ENCODE measurements at regions not wholly inside any gene's neighbourhood (a gene's known extent, or its start where the extent isn't known, plus 50 kb on each side); places are given as distances from the start of the nearest gene placed in this dataset.
A peak's percentile ranks its signal among the peaks of the same experiment; 100 is the strongest.

DNA sequence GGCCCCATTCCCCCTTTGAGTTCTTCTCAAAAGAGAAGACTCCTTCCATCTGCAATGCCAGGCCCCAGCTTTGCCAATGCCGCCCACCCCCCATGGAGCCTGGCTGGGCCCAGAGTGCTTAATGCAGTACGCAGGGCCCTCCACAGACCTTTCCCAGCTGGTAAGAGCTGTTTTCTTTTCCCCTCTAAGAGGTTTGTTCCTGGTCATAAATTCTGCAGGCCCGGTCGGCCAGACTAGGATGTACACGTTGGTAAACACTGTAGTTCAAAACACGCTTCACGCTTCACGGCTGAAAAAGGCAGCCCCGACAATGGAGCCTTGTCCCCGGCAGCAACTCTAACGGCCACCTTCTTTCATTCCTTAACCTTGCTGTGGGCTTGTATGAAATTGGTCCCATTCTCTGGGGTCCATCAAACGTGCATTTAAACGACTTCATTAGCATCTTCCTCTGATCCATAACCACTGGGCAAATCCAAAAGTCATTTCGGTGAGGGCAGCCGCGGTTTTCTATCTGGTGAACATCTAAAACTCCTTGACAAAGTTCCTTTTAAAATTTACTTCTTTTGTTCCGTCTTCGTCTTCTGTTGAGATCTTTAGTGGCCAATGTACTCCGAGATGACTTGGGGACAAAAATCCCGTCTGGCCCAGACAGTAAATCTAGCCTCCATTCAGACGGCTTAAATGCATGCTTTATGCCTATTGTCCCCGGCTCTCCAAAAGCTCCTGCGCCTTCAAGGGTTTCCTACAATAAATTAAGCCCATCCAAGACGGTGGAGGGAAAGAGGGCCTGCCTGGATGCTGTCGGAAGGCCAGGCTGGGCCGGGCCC, 60.0 kb upstream of the MYEOV start:
- Mint-ChIP-seq H3K36me3 (ENCODE audit: low read depth) (no peaks in the 10 kb centered on the region), H3K4me1 (no peaks in the 10 kb centered on the region), H3K27ac (no peak overlapping the region), H3K9me3 (0 out of 3 replicates have a peak, but pooled peaks cover 2% of the 10 kb centered on the region), H3K4me3 (no peak overlapping the region), H3K27me3 (ENCODE audit: insufficient read depth, low read depth, poor library complexity) (peaks cover 3% of the 10 kb centered on the region)
- no peak overlapping the region for H3K4me2 ChIP-seq
- no peaks in the 10 kb centered on the region for H3K36me3 ChIP-seq (ENCODE audit: insufficient read depth)
- 0 out of 2 replicates have a peak overlapping the region, but pooled peaks have one; percentile 14 for H2AFZ ChIP-seq
- H3K4me1 ChIP-seq (ENCODE audit: insufficient read depth), result no peaks in the 10 kb centered on the region
- H3K79me2 ChIP-seq (replicated peaks; ENCODE audit: insufficient read depth), result no peaks in the 10 kb centered on the region
- no peak overlapping the region for H3K27ac ChIP-seq (ENCODE audit: low read depth)
- no peaks in the 10 kb centered on the region for H3K27me3 ChIP-seq (ENCODE audit: insufficient read depth)
- H3K4me3 ChIP-seq, result no peak overlapping the region
- TF ChIP-seq ZNF331 (CRISPR knock-in tag; IDR thresholded peaks at IDR 0.05; ENCODE audit: low read depth) (no peak), POLR2AphosphoS5 (IDR thresholded peaks at IDR 0.05; ENCODE audit: low read depth) (no peak), JUNB (IDR thresholded peaks at IDR 0.05; ENCODE audit: unreplicated experiment) (no peak), EZH2phosphoT487 (IDR thresholded peaks at IDR 0.05; ENCODE audit: unreplicated experiment) (no peak), ZNF114 (CRISPR knock-in tag; IDR thresholded peaks at IDR 0.05) (no peak), NANOG (IDR thresholded peaks at IDR 0.05; ENCODE audit: borderline replicate concordance) (no peak), STAT1 (IDR thresholded peaks at IDR 0.05; ENCODE audit: unreplicated experiment) (no peak)
- TF ChIP-seq, protein P1, sequence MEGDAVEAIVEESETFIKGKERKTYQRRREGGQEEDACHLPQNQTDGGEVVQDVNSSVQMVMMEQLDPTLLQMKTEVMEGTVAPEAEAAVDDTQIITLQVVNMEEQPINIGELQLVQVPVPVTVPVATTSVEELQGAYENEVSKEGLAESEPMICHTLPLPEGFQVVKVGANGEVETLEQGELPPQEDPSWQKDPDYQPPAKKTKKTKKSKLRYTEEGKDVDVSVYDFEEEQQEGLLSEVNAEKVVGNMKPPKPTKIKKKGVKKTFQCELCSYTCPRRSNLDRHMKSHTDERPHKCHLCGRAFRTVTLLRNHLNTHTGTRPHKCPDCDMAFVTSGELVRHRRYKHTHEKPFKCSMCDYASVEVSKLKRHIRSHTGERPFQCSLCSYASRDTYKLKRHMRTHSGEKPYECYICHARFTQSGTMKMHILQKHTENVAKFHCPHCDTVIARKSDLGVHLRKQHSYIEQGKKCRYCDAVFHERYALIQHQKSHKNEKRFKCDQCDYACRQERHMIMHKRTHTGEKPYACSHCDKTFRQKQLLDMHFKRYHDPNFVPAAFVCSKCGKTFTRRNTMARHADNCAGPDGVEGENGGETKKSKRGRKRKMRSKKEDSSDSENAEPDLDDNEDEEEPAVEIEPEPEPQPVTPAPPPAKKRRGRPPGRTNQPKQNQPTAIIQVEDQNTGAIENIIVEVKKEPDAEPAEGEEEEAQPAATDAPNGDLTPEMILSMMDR (conservative IDR thresholded peaks at IDR 0.05; ENCODE audit: low read depth in 2 of 2), result no peak
- TF ChIP-seq, protein P2, sequence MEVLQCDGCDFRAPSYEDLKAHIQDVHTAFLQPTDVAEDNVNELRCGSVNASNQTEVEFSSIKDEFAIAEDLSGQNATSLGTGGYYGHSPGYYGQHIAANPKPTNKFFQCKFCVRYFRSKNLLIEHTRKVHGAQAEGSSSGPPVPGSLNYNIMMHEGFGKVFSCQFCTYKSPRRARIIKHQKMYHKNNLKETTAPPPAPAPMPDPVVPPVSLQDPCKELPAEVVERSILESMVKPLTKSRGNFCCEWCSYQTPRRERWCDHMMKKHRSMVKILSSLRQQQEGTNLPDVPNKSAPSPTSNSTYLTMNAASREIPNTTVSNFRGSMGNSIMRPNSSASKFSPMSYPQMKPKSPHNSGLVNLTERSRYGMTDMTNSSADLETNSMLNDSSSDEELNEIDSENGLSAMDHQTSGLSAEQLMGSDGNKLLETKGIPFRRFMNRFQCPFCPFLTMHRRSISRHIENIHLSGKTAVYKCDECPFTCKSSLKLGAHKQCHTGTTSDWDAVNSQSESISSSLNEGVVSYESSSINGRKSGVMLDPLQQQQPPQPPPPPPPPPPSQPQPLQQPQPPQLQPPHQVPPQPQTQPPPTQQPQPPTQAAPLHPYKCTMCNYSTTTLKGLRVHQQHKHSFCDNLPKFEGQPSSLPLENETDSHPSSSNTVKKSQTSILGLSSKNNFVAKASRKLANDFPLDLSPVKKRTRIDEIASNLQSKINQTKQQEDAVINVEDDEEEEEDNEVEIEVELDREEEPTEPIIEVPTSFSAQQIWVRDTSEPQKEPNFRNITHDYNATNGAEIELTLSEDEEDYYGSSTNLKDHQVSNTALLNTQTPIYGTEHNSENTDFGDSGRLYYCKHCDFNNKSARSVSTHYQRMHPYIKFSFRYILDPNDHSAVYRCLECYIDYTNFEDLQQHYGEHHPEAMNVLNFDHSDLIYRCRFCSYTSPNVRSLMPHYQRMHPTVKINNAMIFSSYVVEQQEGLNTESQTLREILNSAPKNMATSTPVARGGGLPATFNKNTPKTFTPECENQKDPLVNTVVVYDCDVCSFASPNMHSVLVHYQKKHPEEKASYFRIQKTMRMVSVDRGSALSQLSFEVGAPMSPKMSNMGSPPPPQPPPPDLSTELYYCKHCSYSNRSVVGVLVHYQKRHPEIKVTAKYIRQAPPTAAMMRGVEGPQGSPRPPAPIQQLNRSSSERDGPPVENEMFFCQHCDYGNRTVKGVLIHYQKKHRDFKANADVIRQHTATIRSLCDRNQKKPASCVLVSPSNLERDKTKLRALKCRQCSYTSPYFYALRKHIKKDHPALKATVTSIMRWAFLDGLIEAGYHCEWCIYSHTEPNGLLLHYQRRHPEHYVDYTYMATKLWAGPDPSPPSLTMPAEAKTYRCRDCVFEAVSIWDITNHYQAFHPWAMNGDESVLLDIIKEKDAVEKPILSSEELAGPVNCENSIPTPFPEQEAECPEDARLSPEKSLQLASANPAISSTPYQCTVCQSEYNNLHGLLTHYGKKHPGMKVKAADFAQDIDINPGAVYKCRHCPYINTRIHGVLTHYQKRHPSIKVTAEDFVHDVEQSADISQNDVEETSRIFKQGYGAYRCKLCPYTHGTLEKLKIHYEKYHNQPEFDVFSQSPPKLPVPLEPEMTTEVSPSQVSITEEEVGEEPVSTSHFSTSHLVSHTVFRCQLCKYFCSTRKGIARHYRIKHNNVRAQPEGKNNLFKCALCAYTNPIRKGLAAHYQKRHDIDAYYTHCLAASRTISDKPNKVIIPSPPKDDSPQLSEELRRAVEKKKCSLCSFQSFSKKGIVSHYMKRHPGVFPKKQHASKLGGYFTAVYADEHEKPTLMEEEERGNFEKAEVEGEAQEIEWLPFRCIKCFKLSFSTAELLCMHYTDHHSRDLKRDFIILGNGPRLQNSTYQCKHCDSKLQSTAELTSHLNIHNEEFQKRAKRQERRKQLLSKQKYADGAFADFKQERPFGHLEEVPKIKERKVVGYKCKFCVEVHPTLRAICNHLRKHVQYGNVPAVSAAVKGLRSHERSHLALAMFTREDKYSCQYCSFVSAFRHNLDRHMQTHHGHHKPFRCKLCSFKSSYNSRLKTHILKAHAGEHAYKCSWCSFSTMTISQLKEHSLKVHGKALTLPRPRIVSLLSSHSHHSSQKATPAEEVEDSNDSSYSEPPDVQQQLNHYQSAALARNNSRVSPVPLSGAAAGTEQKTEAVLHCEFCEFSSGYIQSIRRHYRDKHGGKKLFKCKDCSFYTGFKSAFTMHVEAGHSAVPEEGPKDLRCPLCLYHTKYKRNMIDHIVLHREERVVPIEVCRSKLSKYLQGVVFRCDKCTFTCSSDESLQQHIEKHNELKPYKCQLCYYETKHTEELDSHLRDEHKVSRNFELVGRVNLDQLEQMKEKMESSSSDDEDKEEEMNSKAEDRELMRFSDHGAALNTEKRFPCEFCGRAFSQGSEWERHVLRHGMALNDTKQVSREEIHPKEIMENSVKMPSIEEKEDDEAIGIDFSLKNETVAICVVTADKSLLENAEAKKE (CRISPR knock-in tag; IDR thresholded peaks at IDR 0.05), result no peak
- H4K20me1 ChIP-seq (replicated peaks; ENCODE audit: insufficient read depth), result no peaks in the 10 kb centered on the region
- no peaks in the 10 kb centered on the region for H3K9me2 ChIP-seq (ENCODE audit: insufficient read depth)
- no peak for ATAC-seq
- no peak for DNase-seq (ENCODE audit: low spot score)
- no peaks in the 10 kb centered on the region for H3F3A ChIP-seq (replicated peaks; ENCODE audit: low read depth)

All from GM23338 (cell line).